ENCODE measurements at regions not wholly inside any gene's neighbourhood (a gene's known extent, or its start where the extent isn't known, plus 50 kb on each side); places are given as distances from the start of the nearest gene placed in this dataset.

- H3K36me3 Mint-ChIP-seq: no peaks in the 10 kb centered on the region
- no peak for DNase-seq (ENCODE audit: low spot score in 2 of 2, unreplicated experiment in 2 of 2)
- H3K4me1 Mint-ChIP-seq: peaks cover 15% of the 10 kb centered on the region
- no peak overlapping the region for H3K4me3 Mint-ChIP-seq
- TF ChIP-seq CTCF (IDR thresholded peaks at IDR 0.05; ENCODE audit: unreplicated experiment): no peak
- H3K27me3 Mint-ChIP-seq (ENCODE audit: low read depth): peaks cover 31% of the 10 kb centered on the region
- no peak overlapping the region for H3K27ac Mint-ChIP-seq
- no peaks in the 10 kb centered on the region for H3K9me3 Mint-ChIP-seq
These were observed 63.3 kb upstream of the PRDM1 start for GRCh38 chr6:106022801-106023200.

- no peak for DNase-seq (ENCODE audit: low spot score in 2 of 2, unreplicated experiment in 2 of 2)
- Mint-ChIP-seq H3K4me3 (no peak overlapping the region), H3K36me3 (no peaks in the 10 kb centered on the region), H3K4me1 (peaks cover 7% of the 10 kb centered on the region), H3K27me3 (ENCODE audit: low read depth) (peaks cover 37% of the 10 kb centered on the region), H3K27ac (no peak overlapping the region), H3K9me3 (no peaks in the 10 kb centered on the region)
- TF ChIP-seq CTCF (IDR thresholded peaks at IDR 0.05; ENCODE audit: unreplicated experiment): no peak
These were observed 68.7 kb upstream of the PRDM1 start for GRCh38 chr6:106017454-106017853.

GRCh38 chr6:106014955-106015354 is 71.2 kb upstream of the PRDM1 start:
- Mint-ChIP-seq H3K4me3 (no peak overlapping the region), H3K9me3 (no peaks in the 10 kb centered on the region), H3K4me1 (peaks cover 3% of the 10 kb centered on the region), H3K36me3 (no peaks in the 10 kb centered on the region), H3K27ac (no peak overlapping the region), H3K27me3 (ENCODE audit: low read depth) (peaks cover 44% of the 10 kb centered on the region)
- DNase-seq (ENCODE audit: low spot score in 2 of 2, unreplicated experiment in 2 of 2): no peak
- no peak for TF ChIP-seq CTCF (IDR thresholded peaks at IDR 0.05; ENCODE audit: unreplicated experiment)

GRCh38 chr6:106011476-106011875 is 74.7 kb upstream of the PRDM1 start:
- Mint-ChIP-seq H3K4me1 (peaks cover 3% of the 10 kb centered on the region), H3K4me3 (no peak overlapping the region), H3K27me3 (ENCODE audit: low read depth) (peaks cover 45% of the 10 kb centered on the region), H3K9me3 (no peaks in the 10 kb centered on the region), H3K27ac (no peak overlapping the region), H3K36me3 (no peaks in the 10 kb centered on the region)
- DNase-seq (ENCODE audit: low spot score in 2 of 2, unreplicated experiment in 2 of 2): no peak
- TF ChIP-seq CTCF (IDR thresholded peaks at IDR 0.05; ENCODE audit: unreplicated experiment): no peak

GRCh38 chr6:106005954-106006353 is 80.2 kb upstream of the PRDM1 start:
- Mint-ChIP-seq H3K4me1 (no peaks in the 10 kb centered on the region), H3K27ac (no peak overlapping the region), H3K27me3 (ENCODE audit: low read depth) (peaks cover 52% of the 10 kb centered on the region), H3K4me3 (no peak overlapping the region), H3K9me3 (no peaks in the 10 kb centered on the region), H3K36me3 (no peaks in the 10 kb centered on the region)
- no peak for DNase-seq (ENCODE audit: low spot score in 2 of 2, unreplicated experiment in 2 of 2)
- no peak for TF ChIP-seq CTCF (IDR thresholded peaks at IDR 0.05; ENCODE audit: unreplicated experiment)

GRCh38 chr6:106005013-106005412 is 81.1 kb upstream of the PRDM1 start:
- H3K27me3 Mint-ChIP-seq (ENCODE audit: low read depth): peaks cover 54% of the 10 kb centered on the region
- H3K27ac Mint-ChIP-seq: no peak overlapping the region
- no peak for TF ChIP-seq CTCF (IDR thresholded peaks at IDR 0.05; ENCODE audit: unreplicated experiment)
- no peaks in the 10 kb centered on the region for H3K4me1 Mint-ChIP-seq
- no peaks in the 10 kb centered on the region for H3K9me3 Mint-ChIP-seq
- no peaks in the 10 kb centered on the region for H3K36me3 Mint-ChIP-seq
- no peak for DNase-seq (ENCODE audit: low spot score in 2 of 2, unreplicated experiment in 2 of 2)
- H3K4me3 Mint-ChIP-seq: no peak overlapping the region
